ENCODE measurements at regions not wholly inside any gene's neighbourhood (a gene's known extent, or its start where the extent isn't known, plus 50 kb on each side); places are given as distances from the start of the nearest gene placed in this dataset.

DNA sequence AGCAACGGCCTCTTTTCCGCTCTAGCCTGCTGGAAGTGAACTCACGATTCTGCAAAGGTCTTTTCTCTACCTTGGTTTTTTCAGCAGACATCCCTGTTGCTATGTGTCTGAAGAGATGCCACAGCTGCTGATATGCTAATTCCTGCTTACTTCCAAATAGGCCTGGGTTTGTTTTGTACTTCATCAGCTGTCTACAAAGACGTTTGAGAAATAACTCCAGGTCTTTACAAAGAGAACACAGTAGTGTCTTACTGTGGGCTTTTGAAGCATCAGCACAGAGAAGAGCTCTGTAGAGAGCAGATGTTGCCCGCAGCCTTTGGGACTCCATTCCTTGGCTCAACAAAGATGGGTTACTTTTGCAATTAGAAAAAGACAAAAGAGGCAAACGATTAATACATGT lies 1366.5 kb downstream of the AACS start:
- 51% methylated on average over 6 of the region's 6 CpGs for WGBS (ENCODE audit: insufficient coverage, low coverage, low lambda C conversion rate, missing lambda C conversion rate)
- H3K4me3 ChIP-seq: no peak overlapping the region
- no peak overlapping the region for H3K27ac ChIP-seq
- no peaks in the 10 kb centered on the region for H3K27me3 ChIP-seq
- intact Hi-C loops (cut with DNase I): no loop called here
- no peak for DNase-seq
- no peaks in the 10 kb centered on the region for H3K36me3 ChIP-seq
- H3K9me3 ChIP-seq: no peaks in the 10 kb centered on the region
- ATAC-seq: no peak
- TF ChIP-seq, protein P1, sequence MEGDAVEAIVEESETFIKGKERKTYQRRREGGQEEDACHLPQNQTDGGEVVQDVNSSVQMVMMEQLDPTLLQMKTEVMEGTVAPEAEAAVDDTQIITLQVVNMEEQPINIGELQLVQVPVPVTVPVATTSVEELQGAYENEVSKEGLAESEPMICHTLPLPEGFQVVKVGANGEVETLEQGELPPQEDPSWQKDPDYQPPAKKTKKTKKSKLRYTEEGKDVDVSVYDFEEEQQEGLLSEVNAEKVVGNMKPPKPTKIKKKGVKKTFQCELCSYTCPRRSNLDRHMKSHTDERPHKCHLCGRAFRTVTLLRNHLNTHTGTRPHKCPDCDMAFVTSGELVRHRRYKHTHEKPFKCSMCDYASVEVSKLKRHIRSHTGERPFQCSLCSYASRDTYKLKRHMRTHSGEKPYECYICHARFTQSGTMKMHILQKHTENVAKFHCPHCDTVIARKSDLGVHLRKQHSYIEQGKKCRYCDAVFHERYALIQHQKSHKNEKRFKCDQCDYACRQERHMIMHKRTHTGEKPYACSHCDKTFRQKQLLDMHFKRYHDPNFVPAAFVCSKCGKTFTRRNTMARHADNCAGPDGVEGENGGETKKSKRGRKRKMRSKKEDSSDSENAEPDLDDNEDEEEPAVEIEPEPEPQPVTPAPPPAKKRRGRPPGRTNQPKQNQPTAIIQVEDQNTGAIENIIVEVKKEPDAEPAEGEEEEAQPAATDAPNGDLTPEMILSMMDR (IDR thresholded peaks at IDR 0.05): no peak
- no peak for TF ChIP-seq POLR2A (IDR thresholded peaks at IDR 0.05)
- H3K4me1 ChIP-seq: no peaks in the 10 kb centered on the region

DNA sequence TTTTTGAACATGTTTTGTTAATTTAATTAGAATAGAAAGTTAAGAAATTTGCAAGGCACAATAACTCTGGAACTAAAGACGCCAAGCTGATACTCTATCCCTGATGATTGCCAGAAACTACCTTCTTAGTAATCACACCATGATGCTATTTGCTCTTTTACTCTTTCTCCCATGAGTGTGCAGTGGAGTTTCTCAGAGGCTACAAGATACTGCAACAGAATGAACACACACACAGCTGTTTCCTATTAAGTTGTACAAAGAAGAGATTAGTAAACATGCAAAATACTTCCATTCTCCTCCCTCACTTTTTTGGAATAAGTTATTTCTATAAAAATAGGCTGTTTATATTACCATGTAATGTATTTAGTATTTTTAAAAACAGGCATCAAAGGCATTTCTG lies 1367.5 kb downstream of the AACS start:
- 40% methylated on average over 1 of the region's 1 CpG for WGBS (ENCODE audit: insufficient coverage, low coverage, low lambda C conversion rate, missing lambda C conversion rate)
- intact Hi-C loops (cut with DNase I): no loop called here
- DNase-seq: no peak
- no peaks in the 10 kb centered on the region for H3K36me3 ChIP-seq
- no peak overlapping the region for H3K4me3 ChIP-seq
- H3K27me3 ChIP-seq: no peaks in the 10 kb centered on the region
- H3K27ac ChIP-seq: no peak overlapping the region
- no peaks in the 10 kb centered on the region for H3K4me1 ChIP-seq
- ATAC-seq: no peak
- no peaks in the 10 kb centered on the region for H3K9me3 ChIP-seq
- TF ChIP-seq POLR2A (IDR thresholded peaks at IDR 0.05): no peak
- TF ChIP-seq, protein P1 (IDR thresholded peaks at IDR 0.05): no peak

DNA sequence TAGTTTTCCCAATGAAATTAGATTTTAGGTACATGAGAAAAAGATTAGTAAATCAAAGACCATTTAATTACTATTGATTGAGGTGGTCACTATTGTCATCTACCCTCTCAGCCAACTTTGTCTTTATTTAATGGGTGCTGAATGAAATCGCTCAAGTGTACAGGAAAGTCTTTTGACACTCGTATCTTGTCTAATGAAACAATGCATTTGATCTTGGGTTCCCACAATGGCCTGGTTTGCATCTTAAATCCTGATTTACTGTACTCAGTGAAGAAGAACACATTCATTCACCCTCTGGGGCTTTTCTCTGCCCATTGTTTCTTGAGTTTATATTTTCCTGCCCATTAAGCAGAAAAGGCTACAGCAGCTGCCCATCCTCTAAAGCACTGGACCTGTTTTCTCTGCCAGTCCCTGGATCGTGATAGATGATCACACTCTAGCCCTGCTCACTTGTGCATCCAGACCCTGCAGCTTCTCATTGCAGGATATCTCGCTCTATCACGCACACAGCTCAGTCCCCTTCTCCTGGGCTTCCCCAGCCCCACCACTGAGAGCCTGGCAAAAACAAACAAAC lies 1369.3 kb downstream of the AACS start:
- Histone ChIP-seq H3K9me3 (no peaks in the 10 kb centered on the region), H3K27me3 (no peaks in the 10 kb centered on the region), H3K27ac (no peak overlapping the region), H3K4me3 (no peak overlapping the region), H3K36me3 (no peaks in the 10 kb centered on the region), H3K4me1 (no peaks in the 10 kb centered on the region)
- ATAC-seq: no peak
- 80% methylated on average over 5 of the region's 5 CpGs for WGBS (ENCODE audit: insufficient coverage, low coverage, low lambda C conversion rate, missing lambda C conversion rate)
- TF ChIP-seq, protein P1 (IDR thresholded peaks at IDR 0.05): no peak
- no peak for TF ChIP-seq POLR2A (IDR thresholded peaks at IDR 0.05)
- DNase-seq: no peak
- intact Hi-C loops (cut with DNase I): no loop called here

DNA sequence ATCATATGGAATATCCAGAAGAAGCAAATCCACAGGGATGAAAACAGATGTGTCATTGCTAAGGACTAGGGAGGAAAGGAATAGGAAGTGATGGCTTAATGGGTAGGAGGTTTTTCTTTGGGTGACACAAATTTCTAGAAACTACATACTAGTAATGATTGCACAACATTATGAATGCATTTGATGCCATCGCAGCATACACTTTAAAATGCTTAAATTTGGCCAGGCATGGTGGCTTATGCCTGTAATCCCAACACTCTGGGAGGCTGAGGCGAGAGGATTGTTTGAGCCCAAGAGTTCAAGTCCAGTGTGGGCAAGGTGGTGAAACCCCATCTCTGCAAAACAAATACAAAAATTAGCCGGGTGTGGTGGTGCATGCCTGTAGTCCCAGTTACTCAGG lies 1370.8 kb downstream of the AACS start:
- H3K36me3 ChIP-seq: no peaks in the 10 kb centered on the region
- WGBS (ENCODE audit: insufficient coverage, low coverage, low lambda C conversion rate, missing lambda C conversion rate): 60% methylated on average over 2 of the region's 3 CpGs
- intact Hi-C loops (cut with DNase I): no loop called here
- H3K9me3 ChIP-seq: no peaks in the 10 kb centered on the region
- no peaks in the 10 kb centered on the region for H3K27me3 ChIP-seq
- TF ChIP-seq, protein P1 (IDR thresholded peaks at IDR 0.05): no peak
- TF ChIP-seq POLR2A (IDR thresholded peaks at IDR 0.05): no peak
- H3K27ac ChIP-seq: no peak overlapping the region
- H3K4me1 ChIP-seq: no peaks in the 10 kb centered on the region
- DNase-seq (no peak), ATAC-seq (no peak)
- H3K4me3 ChIP-seq: no peak overlapping the region

DNA sequence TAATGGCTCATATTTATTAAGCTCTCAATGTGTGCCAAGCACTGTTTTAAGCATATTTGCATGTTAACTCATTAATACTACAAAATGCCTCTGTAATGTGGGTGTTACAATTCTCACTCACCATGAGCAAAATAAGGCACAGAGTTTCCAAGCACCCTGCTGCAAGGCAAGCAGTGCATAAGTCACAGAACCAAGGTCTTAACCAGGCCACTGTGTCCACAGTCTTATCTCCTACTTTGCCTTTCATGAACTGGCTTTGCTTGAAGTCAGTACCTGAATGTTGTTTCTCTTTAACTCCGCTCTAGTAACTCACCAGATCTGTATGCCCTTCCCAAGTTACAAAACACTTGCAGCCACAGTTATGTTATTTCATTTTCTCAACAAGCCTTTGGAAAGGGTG lies 1372.7 kb downstream of the AACS start:
- no peak overlapping the region for H3K4me3 ChIP-seq
- intact Hi-C loops (cut with DNase I): no loop called here
- H3K9me3 ChIP-seq: no peaks in the 10 kb centered on the region
- no peak overlapping the region for H3K27ac ChIP-seq
- 69% methylated on average over 1 of the region's 1 CpG for WGBS (ENCODE audit: insufficient coverage, low coverage, low lambda C conversion rate, missing lambda C conversion rate)
- no peaks in the 10 kb centered on the region for H3K36me3 ChIP-seq
- no peaks in the 10 kb centered on the region for H3K27me3 ChIP-seq
- DNase-seq (no peak), ATAC-seq (no peak)
- TF ChIP-seq, protein P1 (IDR thresholded peaks at IDR 0.05): no peak
- TF ChIP-seq POLR2A (IDR thresholded peaks at IDR 0.05): no peak
- H3K4me1 ChIP-seq: no peaks in the 10 kb centered on the region
